PC-3 (cell line): ENCODE measurements at regions not wholly inside any gene's neighbourhood (a gene's known extent, or its start where the extent isn't known, plus 50 kb on each side); places are given as distances from the start of the nearest gene placed in this dataset.

Experiments
- EZH2 ChIP-seq: fragments of 300-600 bp; sonication (generic); IDR thresholded peaks from one replicate; pipeline ENCODE4 v1.6.1; 2017; ENCODE audit warnings: antibody characterized with exemption, mild to moderate bottlenecking, low read length; ENCODE audit not compliant: unreplicated experiment
- EZH2phosphoT487 ChIP-seq: fragments of 300-600 bp; sonication (generic); IDR thresholded peaks from 2 replicates; pipeline ENCODE4 v1.6.1; 2018; ENCODE audit warnings: mild to moderate bottlenecking, antibody characterized with exemption, low read length, borderline replicate concordance
- TF ChIP-seq, protein P1 (sequence below): fragments of 300-600 bp; sonication (generic); conservative IDR thresholded peaks from 2 replicates; pipeline ENCODE4 v1.5.1; 2017; ENCODE audit warnings: antibody characterized with exemption, low read depth, mild to moderate bottlenecking, low read length

DNA sequence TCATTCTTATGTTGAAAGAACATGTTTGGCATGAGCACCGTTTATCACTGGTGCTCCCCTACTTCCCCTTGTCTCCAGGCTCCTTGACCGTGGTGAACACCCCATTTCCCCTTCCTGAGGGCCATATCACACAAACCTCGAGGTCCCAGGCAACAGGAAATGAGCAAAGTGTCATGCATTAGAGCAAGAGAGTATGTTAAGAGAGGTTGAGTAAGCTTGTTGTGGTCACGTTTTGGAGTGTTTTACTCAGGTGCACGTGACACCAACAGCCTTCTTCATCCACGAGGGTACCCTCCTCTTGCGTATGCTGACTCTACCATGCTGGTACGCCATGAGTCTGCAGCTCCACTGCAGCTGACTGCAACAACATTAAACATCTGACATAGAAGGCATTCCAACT, 482.2 kb upstream of the NBEA start:
- TF ChIP-seq, protein P1, sequence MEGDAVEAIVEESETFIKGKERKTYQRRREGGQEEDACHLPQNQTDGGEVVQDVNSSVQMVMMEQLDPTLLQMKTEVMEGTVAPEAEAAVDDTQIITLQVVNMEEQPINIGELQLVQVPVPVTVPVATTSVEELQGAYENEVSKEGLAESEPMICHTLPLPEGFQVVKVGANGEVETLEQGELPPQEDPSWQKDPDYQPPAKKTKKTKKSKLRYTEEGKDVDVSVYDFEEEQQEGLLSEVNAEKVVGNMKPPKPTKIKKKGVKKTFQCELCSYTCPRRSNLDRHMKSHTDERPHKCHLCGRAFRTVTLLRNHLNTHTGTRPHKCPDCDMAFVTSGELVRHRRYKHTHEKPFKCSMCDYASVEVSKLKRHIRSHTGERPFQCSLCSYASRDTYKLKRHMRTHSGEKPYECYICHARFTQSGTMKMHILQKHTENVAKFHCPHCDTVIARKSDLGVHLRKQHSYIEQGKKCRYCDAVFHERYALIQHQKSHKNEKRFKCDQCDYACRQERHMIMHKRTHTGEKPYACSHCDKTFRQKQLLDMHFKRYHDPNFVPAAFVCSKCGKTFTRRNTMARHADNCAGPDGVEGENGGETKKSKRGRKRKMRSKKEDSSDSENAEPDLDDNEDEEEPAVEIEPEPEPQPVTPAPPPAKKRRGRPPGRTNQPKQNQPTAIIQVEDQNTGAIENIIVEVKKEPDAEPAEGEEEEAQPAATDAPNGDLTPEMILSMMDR: no peak
- TF ChIP-seq EZH2 (no peak), EZH2phosphoT487 (no peak)
